ENCODE measurements at regions not wholly inside any gene's neighbourhood (a gene's known extent, or its start where the extent isn't known, plus 50 kb on each side); places are given as distances from the start of the nearest gene placed in this dataset.

- no peak overlapping the region for H4K8ac ChIP-seq (ENCODE audit: low read depth, low read length)
- no peaks in the 10 kb centered on the region for H3K4me1 ChIP-seq (ENCODE audit: control insufficient read depth in 1 of 2, insufficient read depth in 2 of 2, low read length in 2 of 2)
- no peak overlapping the region for H2BK120ac ChIP-seq (ENCODE audit: insufficient read depth, low read length, poor library complexity)
- no peaks in the 10 kb centered on the region for H3K79me1 ChIP-seq (ENCODE audit: low read length)
- H4K12ac ChIP-seq (ENCODE audit: low read depth, low read length) = no peak overlapping the region
- no peak overlapping the region for H2AFZ ChIP-seq (ENCODE audit: insufficient read depth, low read length, poor library complexity)
- H3K9me3 ChIP-seq (ENCODE audit: insufficient read depth, low read depth, low read length) = no peaks in the 10 kb centered on the region
- H3K36me3 ChIP-seq (ENCODE audit: control insufficient read depth in 1 of 2, insufficient read depth in 2 of 2, low read length in 2 of 2) = no peaks in the 10 kb centered on the region
- H2BK12ac ChIP-seq (ENCODE audit: low read length) = no peak overlapping the region
- H3K14ac ChIP-seq (ENCODE audit: low read length) = no peak overlapping the region
- H3K27ac ChIP-seq (ENCODE audit: low read depth, low read length) = no peak overlapping the region
- no peak overlapping the region for H4K91ac ChIP-seq (ENCODE audit: low read depth, low read length)
- no peak overlapping the region for H3K4ac ChIP-seq (ENCODE audit: low read depth, low read length)
- no peak overlapping the region for H3K9ac ChIP-seq (ENCODE audit: low read length)
- no peaks in the 10 kb centered on the region for H3K79me2 ChIP-seq (ENCODE audit: control insufficient read depth, insufficient read depth, low read length, poor library complexity)
- no peak overlapping the region for H3K4me3 ChIP-seq (ENCODE audit: low read depth, low read length)
- H3K18ac ChIP-seq (ENCODE audit: low read length) = no peak overlapping the region
- H3K4me2 ChIP-seq (ENCODE audit: low read length) = no peak overlapping the region
- H2BK5ac ChIP-seq (ENCODE audit: low read depth, low read length, poor library complexity) = no peak overlapping the region
- no peaks in the 10 kb centered on the region for H3K27me3 ChIP-seq (ENCODE audit: insufficient read depth, low read length)
- no peak overlapping the region for H3K23ac ChIP-seq (ENCODE audit: low read length)
- DNase-seq = no peak
- H2AK5ac ChIP-seq (ENCODE audit: low read length) = no peak overlapping the region
- no CpG with 5 or more reads among the region's 1 CpG for WGBS (ENCODE audit: extremely low coverage, insufficient coverage, insufficient read length)
Measured at GRCh38 chr13:62126400-62126799, 710.8 kb upstream of the PCDH20 start.

GRCh38 chr13:62125451-62125850, 709.8 kb upstream of the PCDH20 start:
- H3K4me1 ChIP-seq (ENCODE audit: control insufficient read depth in 1 of 2, insufficient read depth in 2 of 2, low read length in 2 of 2) = no peaks in the 10 kb centered on the region

DNA sequence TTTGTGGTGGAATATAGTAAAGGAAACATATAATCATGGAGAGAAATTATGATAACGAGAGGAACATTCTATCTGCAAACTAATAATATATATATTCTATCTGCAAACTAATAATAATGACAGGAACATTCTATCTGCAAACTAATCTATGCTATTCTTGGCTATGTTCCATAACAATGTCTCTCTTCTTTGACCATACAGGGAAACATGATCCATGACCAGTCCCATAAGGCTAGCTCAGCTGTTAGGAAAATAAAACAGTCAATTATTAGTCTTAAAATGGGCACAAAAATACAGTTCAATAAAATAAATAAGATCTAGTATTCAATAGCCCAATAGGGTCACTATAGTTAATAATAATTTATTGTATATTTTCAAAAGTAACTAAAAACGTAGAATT, 707.8 kb upstream of the PCDH20 start:
- H4K12ac ChIP-seq (ENCODE audit: low read depth, low read length) = no peak overlapping the region
- H3K4me1 ChIP-seq (ENCODE audit: control insufficient read depth in 1 of 2, insufficient read depth in 2 of 2, low read length in 2 of 2) = no peaks in the 10 kb centered on the region
- no peak overlapping the region for H3K23ac ChIP-seq (ENCODE audit: low read length)
- no peak overlapping the region for H2BK12ac ChIP-seq (ENCODE audit: low read length)
- H3K4ac ChIP-seq (ENCODE audit: low read depth, low read length) = no peak overlapping the region
- H3K18ac ChIP-seq (ENCODE audit: low read length) = no peak overlapping the region
- no peak overlapping the region for H2AFZ ChIP-seq (ENCODE audit: insufficient read depth, low read length, poor library complexity)
- WGBS (ENCODE audit: extremely low coverage, insufficient coverage, insufficient read length) = no CpG with 5 or more reads among the region's 2 CpGs
- DNase-seq = no peak
- no peak overlapping the region for H3K4me3 ChIP-seq (ENCODE audit: low read depth, low read length)
- H3K79me1 ChIP-seq (ENCODE audit: low read length) = no peaks in the 10 kb centered on the region
- H2AK5ac ChIP-seq (ENCODE audit: low read length) = no peak overlapping the region
- H3K4me2 ChIP-seq (ENCODE audit: low read length) = no peak overlapping the region
- no peaks in the 10 kb centered on the region for H3K9me3 ChIP-seq (ENCODE audit: insufficient read depth, low read depth, low read length)
- H3K27ac ChIP-seq (ENCODE audit: low read depth, low read length) = no peak overlapping the region
- no peaks in the 10 kb centered on the region for H3K36me3 ChIP-seq (ENCODE audit: control insufficient read depth in 1 of 2, insufficient read depth in 2 of 2, low read length in 2 of 2)
- H3K27me3 ChIP-seq (ENCODE audit: insufficient read depth, low read length) = no peaks in the 10 kb centered on the region
- H2BK120ac ChIP-seq (ENCODE audit: insufficient read depth, low read length, poor library complexity) = no peak overlapping the region
- H3K79me2 ChIP-seq (ENCODE audit: control insufficient read depth, insufficient read depth, low read length, poor library complexity) = no peaks in the 10 kb centered on the region
- no peak overlapping the region for H3K9ac ChIP-seq (ENCODE audit: low read length)
- H2BK5ac ChIP-seq (ENCODE audit: low read depth, low read length, poor library complexity) = no peak overlapping the region
- no peak overlapping the region for H3K14ac ChIP-seq (ENCODE audit: low read length)
- no peak overlapping the region for H4K8ac ChIP-seq (ENCODE audit: low read depth, low read length)
- no peak overlapping the region for H4K91ac ChIP-seq (ENCODE audit: low read depth, low read length)

More at GRCh38 chr13:62125451-62125850, 709.8 kb upstream of the PCDH20 start:
- DNase-seq = no peak
- Histone ChIP-seq H4K12ac (ENCODE audit: low read depth, low read length) (no peak overlapping the region), H2AK5ac (ENCODE audit: low read length) (no peak overlapping the region), H3K23ac (ENCODE audit: low read length) (no peak overlapping the region), H3K36me3 (ENCODE audit: control insufficient read depth in 1 of 2, insufficient read depth in 2 of 2, low read length in 2 of 2) (no peaks in the 10 kb centered on the region), H3K27ac (ENCODE audit: low read depth, low read length) (no peak overlapping the region), H3K4ac (ENCODE audit: low read depth, low read length) (no peak overlapping the region), H2BK120ac (ENCODE audit: insufficient read depth, low read length, poor library complexity) (no peak overlapping the region), H3K79me1 (ENCODE audit: low read length) (no peaks in the 10 kb centered on the region), H4K91ac (ENCODE audit: low read depth, low read length) (no peak overlapping the region), H3K18ac (ENCODE audit: low read length) (no peak overlapping the region), H3K4me3 (ENCODE audit: low read depth, low read length) (no peak overlapping the region), H3K27me3 (ENCODE audit: insufficient read depth, low read length) (no peaks in the 10 kb centered on the region), H4K8ac (ENCODE audit: low read depth, low read length) (no peak overlapping the region), H3K9me3 (ENCODE audit: insufficient read depth, low read depth, low read length) (no peaks in the 10 kb centered on the region), H2BK5ac (ENCODE audit: low read depth, low read length, poor library complexity) (no peak overlapping the region), H2AFZ (ENCODE audit: insufficient read depth, low read length, poor library complexity) (no peak overlapping the region), H2BK12ac (ENCODE audit: low read length) (no peak overlapping the region), H3K9ac (ENCODE audit: low read length) (no peak overlapping the region), H3K14ac (ENCODE audit: low read length) (no peak overlapping the region), H3K79me2 (ENCODE audit: control insufficient read depth, insufficient read depth, low read length, poor library complexity) (no peaks in the 10 kb centered on the region), H3K4me2 (ENCODE audit: low read length) (no peak overlapping the region)
- WGBS (ENCODE audit: extremely low coverage, insufficient coverage, insufficient read length) = no CpG with 5 or more reads among the region's 1 CpG

GRCh38 chr13:62122434-62122833, 706.8 kb upstream of the PCDH20 start:
- no peak overlapping the region for H4K91ac ChIP-seq (ENCODE audit: low read depth, low read length)
- H3K9me3 ChIP-seq (ENCODE audit: insufficient read depth, low read depth, low read length) = no peaks in the 10 kb centered on the region
- H3K27me3 ChIP-seq (ENCODE audit: insufficient read depth, low read length) = no peaks in the 10 kb centered on the region
- no peak overlapping the region for H3K23ac ChIP-seq (ENCODE audit: low read length)
- H3K79me2 ChIP-seq (ENCODE audit: control insufficient read depth, insufficient read depth, low read length, poor library complexity) = no peaks in the 10 kb centered on the region
- no peak overlapping the region for H3K27ac ChIP-seq (ENCODE audit: low read depth, low read length)
- H3K4me3 ChIP-seq (ENCODE audit: low read depth, low read length) = no peak overlapping the region
- WGBS (ENCODE audit: extremely low coverage, insufficient coverage, insufficient read length) = no CpG with 5 or more reads among the region's 2 CpGs
- H2BK5ac ChIP-seq (ENCODE audit: low read depth, low read length, poor library complexity) = no peak overlapping the region
- no peak overlapping the region for H3K14ac ChIP-seq (ENCODE audit: low read length)
- no peak overlapping the region for H3K4ac ChIP-seq (ENCODE audit: low read depth, low read length)
- no peak overlapping the region for H3K9ac ChIP-seq (ENCODE audit: low read length)
- no peak overlapping the region for H2BK12ac ChIP-seq (ENCODE audit: low read length)
- H3K4me2 ChIP-seq (ENCODE audit: low read length) = no peak overlapping the region
- H3K36me3 ChIP-seq (ENCODE audit: control insufficient read depth in 1 of 2, insufficient read depth in 2 of 2, low read length in 2 of 2) = no peaks in the 10 kb centered on the region
- no peak overlapping the region for H4K12ac ChIP-seq (ENCODE audit: low read depth, low read length)
- H2AK5ac ChIP-seq (ENCODE audit: low read length) = no peak overlapping the region
- no peak overlapping the region for H3K18ac ChIP-seq (ENCODE audit: low read length)
- H2BK120ac ChIP-seq (ENCODE audit: insufficient read depth, low read length, poor library complexity) = no peak overlapping the region
- no peaks in the 10 kb centered on the region for H3K79me1 ChIP-seq (ENCODE audit: low read length)
- no peaks in the 10 kb centered on the region for H3K4me1 ChIP-seq (ENCODE audit: control insufficient read depth in 1 of 2, insufficient read depth in 2 of 2, low read length in 2 of 2)
- H2AFZ ChIP-seq (ENCODE audit: insufficient read depth, low read length, poor library complexity) = no peak overlapping the region
- no peak for DNase-seq
- H4K8ac ChIP-seq (ENCODE audit: low read depth, low read length) = no peak overlapping the region
